T-helper 1 cell (primary cell): ENCODE measurements at regions not wholly inside any gene's neighbourhood (a gene's known extent, or its start where the extent isn't known, plus 50 kb on each side); places are given as distances from the start of the nearest gene placed in this dataset.
"Not testable (repeated sequence)": the region's sequence is repeated elsewhere in the genome, so short reads cannot be mapped to it uniquely, and the experiment has no call there.

Source experiments
- DNase-seq, 5 donors: peaks; one replicate each; pipeline ENCODE4 v3.0.0-alpha.2; 2012 to 2020

DNA sequence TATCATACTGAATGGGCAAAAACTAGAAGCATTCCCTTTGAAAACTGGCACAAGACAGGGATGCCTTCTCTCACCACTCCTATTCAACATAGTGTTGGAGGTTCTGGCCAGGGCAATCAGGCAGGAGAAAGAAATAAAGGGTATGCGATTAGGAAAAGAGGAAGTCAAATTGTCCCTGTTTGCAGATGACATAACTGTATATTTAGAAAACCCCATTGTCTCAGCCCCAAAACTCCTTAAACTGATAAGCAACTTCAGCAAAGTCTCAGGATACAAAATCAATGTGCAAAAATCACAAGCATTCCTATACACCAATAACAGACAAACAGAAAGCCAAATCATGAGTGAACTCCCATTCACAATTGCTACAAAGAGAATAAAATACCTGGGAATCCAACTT lies 52.5 kb upstream of the CCDC71L start:
- DNase-seq: not testable (repeated sequence)

DNA sequence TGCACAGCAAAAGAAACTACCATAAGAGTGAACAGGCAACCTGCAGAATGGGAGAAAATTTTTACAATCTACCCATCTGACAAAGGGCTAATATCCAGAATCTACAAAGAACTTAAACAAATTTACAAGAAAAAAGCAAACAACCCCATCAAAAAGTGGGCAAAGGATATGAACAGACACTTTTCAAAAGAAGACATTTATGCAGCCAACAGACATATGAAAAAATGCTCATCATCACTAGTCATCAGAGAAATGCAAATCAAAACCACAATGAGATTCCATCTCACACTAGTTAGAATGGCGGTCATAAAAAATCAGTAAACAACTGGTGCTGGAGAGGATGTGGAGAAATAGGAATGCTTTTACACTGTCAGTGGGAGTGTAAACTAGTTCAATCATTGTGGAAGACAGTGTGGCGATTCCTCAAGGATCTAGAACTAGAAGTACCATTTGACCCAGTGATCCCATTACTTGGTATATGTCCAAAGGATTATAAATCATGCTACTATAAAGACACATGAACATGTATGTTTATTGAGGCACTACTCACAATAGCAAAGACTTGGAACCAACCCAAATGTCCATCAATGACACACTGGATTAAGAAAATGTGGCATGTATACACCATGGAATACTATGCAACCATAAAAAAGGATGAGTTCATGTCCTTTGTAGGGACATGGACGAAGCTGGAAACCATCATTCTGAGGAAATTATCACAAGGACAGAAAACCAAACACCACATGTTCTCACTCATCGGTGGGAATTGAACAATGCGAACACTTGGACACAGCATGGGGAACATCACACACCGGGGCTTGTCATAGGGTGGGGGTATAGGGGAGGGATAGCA lies 53.9 kb upstream of the CCDC71L start:
- DNase-seq: not testable (repeated sequence)

DNA sequence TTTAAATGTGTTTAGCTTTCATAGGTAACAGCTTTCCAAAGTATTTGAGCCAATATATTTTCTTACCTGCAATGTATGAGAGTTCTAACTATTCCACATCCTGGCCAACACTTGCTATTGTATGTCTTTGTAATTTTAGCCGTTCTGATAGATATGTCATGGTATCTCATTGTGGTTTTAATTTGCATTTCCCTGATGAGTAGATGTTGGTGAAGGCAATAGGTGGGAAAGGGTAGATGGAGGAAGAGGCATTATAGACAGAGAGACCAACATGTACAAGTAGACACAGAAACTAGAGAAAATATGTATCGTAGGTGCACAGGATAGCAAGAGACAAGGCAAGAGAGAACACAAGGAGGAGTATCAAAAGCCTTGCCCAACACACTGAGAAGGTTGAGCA lies 54.8 kb upstream of the CCDC71L start:
- DNase-seq: no peak

DNA sequence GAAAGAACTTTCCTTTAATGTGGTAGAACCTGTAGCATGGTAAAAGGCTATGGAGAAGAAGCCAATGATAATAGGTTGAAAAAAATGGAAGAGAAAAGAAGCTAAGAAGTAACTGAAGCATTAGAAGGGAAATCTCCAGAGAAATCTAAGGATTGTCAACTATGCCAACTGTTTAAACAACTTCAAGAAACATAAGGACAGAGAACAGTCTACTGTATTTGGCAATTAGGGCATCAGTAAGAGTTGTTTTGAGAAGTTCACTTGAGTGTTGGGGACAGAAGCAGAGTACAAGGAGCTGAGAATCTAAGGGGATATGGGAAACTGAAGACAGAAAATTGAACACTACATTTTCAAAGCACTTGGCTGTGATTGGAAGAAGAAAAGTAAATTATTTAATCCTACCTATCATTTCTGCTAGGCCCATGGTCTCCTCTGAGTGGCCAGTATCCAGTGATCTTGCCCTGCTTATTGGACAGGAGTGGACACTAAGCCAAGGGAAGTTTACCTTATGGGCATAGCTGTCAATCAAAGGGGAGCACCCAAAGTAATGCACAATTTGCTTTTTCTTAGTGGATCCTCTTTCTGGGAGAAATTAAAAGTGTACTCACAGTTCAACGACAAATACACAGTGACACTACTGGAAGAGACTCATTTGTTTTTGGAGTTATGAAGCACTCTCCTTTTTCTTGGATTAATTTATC lies 56.4 kb upstream of the CCDC71L start:
- DNase-seq: no peak

DNA sequence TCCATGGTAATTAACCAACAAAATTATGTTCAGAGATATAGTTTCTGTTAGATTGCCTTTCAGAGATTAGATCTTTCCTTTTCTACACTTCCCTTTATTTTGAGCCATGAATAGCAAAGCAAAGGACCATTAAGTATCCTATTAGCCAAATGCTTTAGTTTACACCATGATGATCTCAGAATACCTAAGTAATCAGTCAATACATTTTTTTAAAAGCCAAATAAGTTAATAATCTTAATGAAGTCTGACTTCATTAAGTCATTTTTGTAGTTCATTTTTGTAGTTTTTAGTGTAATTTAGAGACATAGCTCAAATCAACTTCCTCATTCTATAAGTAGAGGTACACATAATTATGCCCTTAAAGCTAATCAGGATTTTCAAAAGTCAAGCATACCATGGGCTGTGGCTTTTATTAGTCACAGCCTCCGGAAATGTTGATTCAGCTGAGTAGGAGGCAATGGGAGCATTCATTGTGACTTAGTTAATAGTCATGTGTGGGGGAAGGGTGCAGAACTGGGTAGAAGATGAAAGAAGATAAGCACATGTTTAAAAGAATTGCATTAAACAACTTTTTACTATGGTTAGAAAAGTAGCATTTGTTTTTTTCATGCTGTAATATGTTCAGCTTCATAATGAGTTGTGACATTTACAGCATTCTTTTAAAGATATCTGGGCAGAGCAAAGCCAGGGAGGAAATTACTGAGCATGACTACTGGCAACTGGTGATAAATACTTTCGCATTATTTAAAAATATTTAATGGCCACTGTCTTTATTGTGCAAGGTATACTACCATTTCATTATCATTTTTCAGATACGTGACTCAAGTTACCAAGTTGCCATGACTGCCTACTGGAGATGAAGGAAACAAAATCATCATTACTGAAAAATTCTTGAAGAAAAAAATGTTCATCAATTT lies 57.3 kb upstream of the CCDC71L start:
- peak in 4 of 5 donors; percentile 8 to 84 (median 20) for DNase-seq

DNA sequence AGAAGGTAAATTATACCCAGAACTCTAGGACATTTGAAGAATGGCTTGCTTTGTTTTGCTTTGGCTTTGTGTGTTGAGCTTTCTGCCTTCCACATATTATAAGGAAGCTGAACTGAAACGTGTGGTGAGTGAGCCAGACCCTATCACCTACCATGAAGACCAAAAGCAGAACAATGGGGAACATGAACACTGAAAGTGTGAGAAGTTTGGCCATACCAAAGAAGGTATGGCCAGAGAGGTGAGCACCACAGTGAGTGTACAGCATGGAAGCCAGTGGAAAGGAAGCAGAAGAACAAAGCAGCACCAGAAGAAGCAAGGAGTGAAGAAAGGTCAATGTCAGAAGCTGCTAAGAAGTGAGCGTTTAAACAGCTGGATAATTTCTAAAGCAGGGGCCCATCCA lies 59.7 kb upstream of the CCDC71L start:
- DNase-seq: no peak

DNA sequence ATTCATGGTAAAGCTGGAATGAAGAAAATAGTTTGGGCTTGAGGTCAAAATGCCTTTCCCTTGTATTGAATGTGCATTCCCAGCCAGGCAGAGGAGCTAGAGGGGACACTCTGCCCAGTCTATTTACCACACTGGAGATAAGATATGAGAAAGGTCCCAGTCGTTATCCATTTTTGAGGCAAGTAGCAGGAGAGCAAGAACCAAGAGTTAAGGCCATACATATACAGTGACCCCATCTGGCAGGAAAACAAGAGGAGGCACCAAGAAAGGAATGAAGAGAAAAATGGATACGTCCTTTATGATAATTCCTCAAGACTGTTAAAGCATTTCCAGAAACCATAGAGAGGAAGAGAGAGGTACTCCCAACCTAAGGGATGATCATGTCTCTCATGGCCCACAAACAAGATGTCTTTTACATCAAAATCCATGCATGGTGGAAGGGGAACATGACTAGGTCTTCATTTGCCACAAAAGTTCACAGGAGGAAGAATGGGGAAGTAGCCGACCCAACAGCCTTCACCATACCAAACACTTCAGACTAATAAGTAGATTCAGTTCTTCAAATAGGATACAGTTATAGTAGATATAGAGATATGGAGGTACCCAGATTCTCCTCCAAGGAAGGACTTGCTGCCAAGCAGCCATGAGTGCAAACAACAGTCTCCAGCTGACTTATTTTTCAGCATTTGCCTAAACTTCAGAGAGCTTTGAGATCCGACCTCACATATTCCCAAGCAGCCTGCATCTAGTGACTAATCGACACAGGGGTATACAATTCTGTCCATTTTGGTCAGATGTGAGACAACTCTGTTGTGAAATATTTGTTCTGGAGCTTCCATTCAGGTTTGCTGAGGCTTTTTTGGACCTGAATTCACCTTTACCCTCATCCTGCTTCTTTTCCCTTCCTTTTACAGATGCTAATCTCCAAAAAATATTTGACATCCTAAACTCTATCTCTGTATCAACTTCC lies 61.1 kb upstream of the CCDC71L start:
- DNase-seq: no peak

DNA sequence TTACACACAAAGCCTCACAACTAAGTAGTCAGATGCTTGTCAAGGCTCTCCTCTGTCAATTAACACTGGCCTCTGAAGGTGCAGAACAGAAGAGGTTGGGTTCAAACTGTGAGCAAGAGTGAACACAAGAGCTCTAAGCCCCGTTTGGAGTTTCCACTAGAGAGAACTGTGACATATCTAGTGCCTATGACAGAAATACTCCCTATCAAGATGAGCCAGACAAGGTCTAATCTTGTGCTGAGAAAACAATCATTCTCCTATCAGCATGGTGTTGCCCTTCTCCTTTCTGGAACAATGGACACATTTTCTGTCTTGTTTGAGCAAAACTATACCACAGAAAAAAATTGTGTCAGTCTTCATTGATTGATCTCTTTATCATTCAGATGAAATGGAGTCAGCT lies 62.4 kb upstream of the CCDC71L start:
- no peak for DNase-seq

DNA sequence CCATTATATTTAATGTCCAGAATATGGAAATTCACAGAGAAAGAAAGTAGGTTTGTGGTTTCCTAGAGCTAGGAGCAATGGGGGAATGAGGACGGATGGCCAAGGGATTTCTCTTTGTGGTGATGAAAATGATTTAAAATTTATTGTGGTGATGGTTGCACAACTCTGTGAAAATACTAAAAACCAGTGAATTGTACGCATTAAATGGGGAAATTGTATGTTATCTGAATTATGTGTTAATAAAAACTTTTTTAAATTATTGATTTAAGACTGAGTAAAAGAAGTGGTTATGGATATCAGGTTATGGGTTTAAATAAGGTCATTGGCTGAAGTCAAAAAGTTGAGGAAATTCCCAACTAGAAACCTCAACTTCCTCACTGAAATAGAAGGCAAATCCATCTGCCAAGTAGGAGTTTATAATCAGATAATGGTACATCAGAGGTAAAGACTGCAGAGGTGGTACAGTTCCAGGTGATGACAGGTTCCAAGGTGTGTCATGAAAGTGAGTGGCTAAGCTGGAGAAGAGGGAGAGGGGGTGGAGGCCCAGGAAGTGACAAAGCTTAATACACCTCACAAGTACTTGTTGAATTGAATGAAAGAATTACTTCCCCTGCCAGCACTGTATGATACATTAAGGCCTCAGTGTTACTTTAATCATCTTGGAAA lies 68.9 kb upstream of the CCDC71L start:
- no peak for DNase-seq

DNA sequence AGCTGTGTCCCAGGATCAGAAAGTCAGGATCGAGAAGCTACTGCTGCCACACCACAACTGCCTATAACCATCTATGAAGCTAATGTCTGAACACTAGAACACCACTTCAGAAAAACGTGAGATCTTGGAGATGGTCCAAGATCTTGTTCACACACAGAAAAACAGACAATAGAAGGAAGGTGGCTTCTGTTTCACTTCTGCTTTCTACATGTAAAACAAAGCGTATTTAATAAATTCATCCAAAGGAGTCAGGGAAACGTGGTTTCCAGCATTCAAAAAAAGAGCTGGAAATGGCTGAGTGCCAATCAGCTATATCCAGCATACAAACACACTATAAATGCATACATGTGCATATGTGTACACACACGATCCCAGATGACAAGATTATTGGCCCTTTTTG lies 70.2 kb upstream of the CCDC71L start:
- DNase-seq: no peak

DNA sequence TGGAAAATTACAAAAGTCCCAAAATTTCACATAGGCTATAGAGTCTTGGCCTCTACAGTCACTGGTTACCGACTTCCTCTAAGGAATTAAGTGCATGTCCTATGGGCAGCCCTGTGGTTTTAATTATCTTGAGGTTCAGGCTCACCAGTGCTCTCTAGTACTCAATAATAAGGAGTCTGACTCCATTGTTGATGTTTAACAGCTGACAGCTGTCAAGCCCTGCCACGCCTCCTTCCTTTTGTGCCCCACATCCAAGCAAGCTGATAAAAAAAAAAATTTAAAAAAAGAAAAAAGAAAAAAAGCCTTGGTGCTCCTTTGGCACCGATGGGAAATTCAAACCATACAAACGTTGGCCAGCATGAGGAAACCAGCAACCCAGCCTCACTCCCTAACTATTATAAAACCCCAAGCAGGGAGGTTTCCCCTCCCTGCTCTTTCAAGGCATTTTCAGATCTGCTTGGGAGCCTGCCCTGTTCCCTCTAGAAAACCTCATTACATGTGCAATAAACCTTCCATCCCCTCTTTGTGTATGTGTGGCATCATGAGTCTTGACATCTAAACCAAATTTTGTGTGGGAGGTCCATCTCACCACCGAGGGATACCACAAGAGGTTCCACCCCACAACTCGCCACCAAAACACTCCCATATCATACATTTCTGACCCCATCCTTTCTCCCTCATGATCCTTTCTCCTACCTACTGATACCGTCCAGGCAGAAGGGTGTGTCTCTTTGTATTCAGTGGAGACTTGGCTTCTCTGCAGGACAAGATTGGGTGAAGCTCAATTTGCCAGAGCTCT lies 70.9 kb upstream of the CCDC71L start:
- no peak for DNase-seq

DNA sequence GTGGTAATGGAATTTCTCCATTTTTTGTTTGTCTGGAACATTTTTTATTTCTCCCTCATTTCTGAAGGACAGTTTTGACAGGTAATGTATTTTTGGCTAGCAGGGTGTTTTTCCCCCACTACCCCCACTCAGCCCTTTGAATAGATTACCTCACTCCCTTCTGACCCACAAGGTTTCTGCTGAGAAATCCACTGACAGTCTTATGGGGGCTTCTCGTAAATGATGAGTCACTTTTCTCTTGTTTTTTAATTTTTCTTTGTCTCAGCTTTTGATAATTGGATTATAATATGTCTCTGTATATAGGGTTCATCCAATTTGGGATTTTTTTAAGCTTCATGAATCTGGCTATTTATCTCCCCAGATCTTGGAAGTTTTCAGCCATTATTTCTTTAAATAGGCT lies 74.7 kb upstream of the CCDC71L start:
- DNase-seq: no peak

DNA sequence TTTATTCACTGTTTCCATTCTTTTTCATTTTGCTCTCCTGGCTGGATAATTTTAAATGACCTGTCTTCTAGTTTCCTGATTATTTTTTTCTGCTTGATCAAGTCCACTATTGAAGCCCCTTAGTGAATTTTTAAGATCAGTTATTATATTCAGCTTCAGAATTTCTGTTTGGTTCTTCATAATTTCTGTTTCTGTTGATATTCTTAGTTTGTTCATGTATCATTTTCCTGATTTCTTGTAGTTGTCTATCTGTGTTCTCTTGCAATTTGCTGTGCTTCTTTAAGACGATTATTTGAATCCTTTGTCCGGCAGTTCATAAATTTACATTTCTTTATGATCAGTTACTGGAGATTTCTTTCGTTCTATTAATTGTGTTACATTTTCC lies 75.2 kb upstream of the CCDC71L start:
- no peak for DNase-seq

DNA sequence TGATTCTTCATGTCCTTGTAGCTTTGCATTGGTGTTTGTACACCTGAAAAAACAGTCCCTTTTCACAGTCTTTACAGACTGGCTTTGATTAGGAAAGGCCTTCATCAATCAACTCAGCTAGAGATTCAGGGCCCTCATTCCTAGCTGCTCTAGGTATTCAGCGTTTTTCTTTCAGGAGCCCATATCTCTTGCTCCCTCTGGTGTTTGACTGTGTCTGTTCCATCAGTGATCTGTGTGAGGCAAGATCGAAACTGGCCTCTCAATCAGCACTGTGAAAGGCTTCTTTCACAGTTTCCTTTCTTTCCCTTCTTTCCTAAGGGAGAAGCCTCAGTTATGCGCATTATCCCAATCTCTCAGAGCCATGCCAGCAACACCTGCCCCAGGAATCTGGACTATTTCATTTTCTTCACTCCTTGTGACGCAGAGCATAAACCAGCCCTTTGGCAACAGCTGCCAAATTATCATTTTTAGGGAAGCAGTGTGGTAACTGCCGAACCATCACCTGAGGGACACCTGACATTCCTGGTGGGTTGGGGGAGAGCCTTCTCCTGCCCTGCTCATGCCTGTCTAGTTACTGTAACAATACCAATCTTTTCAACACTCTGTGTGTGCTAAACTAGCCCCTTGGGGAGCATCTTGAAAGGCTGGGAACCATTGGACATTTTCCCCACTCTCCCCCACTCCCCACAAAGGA lies 75.7 kb upstream of the CCDC71L start:
- peak in 4 of 5 donors; percentile 7 to 68 (median 26) for DNase-seq

DNA sequence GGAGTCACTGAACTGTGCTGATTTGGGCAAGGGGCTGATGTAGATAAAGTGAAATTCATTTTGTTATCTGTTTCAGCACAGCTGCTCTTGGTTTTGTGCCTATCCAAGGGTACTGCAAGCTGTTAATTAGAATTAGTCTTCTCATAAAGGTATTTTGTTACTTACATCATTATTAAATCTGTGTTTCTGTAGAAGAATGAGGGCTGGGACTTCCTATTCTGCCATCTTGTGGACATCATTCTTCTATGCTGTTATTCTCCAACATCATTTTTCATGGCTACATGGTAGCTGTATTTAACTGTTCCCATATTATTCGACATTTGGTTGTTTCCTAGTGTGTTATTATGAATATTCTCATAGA lies 76.2 kb upstream of the CCDC71L start:
- DNase-seq: no peak

DNA sequence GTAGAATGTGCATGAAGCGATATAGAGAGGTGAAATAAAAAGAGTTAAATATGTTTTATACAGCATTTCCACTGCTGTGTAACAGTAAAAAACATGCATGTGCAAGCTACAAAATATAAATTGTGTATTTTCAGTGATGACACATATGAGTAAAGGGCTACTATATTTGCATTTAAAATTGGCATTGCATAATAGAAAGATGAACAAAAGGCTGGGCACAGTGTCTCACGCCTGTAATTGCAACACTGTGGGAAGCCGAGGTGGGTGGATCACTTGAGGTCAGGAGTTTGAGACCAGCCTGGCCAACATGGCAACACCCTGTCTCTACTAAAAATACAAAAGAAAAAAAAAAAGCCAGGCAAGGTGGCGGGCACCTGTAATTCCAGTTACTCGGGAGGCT lies 79.8 kb upstream of the CCDC71L start:
- DNase-seq: no peak

DNA sequence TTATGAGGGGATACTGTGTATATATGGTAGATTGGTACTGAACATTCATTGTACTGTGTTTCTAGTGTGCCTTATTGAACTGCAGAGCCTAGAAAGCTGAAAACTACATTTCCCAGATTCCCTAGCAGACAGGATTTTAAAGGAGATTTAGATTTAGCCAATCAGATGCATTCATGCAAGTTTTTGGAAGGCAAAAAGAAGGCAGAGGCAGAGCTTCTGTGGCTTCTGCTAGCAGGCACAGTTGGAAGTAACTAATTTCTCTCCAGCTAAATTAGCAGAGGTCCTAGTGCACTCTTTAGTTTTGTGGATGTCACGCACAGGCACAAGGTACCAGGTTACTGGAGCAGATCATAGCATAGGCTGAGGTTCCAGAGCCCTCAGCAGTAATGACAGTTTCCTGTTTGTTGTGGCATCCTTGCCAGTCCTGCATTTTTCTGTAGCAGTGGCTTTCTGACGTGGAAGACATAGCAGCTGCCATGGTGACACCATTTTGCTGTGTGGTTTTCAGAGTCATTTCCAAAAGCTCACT lies 83.7 kb upstream of the CCDC71L start:
- no peak for DNase-seq

DNA sequence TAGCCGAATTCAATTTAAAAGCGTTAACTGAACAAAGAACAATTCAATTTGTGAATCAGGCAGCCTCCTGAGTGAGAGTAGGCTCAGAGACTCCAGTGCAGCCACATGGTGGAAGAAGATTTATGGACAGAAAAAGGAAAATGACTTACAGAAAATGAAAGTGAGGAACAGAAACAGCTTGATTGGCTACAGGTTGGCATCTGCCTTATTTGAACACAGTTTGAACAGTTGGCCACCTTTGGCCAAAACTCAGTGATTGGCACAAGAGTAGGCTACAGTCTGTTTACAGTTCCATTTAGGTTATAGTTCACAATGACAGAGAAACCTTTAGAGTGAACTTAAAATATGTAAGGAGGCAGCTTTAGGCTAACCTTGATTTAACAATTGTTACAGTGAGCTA lies 86.3 kb upstream of the CCDC71L start:
- not testable (repeated sequence) for DNase-seq

DNA sequence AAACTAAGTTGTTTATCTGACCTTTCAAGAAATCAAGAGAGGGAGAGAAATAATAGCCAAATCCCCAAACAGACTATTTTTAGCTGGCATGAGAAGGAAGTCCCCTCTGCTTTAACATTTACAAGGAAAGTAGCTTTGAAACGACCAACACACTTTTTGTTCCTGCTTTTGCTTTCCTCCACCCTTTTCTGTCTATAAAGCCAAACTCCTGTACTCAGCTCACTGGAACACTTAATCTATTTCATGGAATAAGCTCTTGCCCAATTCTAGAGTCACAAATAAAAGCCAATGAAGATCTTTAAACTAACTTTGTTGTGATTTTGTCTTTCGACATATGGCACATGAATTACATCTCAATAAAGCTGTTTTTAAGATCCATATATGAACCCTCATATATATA lies 86.8 kb upstream of the CCDC71L start:
- DNase-seq: no peak

DNA sequence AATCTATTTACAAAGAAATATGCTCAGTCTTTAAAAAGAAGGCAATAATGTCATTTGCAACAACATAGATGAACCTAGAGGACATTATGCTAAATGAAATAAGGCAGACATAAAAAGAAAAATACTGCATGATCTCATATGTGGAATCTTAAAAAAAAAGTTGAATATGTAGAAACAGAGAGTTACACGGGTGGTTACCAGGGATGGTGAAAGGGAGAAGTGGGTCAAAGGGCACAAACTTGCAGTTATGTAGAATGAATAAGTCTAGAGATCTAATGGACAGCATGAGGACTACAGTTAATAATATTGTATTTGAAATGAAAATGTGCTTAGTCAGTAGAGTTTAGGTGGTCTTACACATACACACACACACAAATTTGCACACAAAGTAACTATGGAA lies 88.2 kb upstream of the CCDC71L start:
- no peak for DNase-seq
